GM12878 (cell line): ENCODE measurements at regions not wholly inside any gene's neighbourhood (a gene's known extent, or its start where the extent isn't known, plus 50 kb on each side); places are given as distances from the start of the nearest gene placed in this dataset.

Source experiments
- ATAC-seq: fragments of 200-7000 bp; cut with Tn5 transposase; 3 replicates; pipeline ENCODE4 v1.9.1; 2020; ENCODE audit warnings: mild to moderate bottlenecking, moderate library complexity
- BruUV-seq: library from RNA; stranded (reverse); fragments of 400-500 nt; replicated peaks from 2 replicates; lab custom pipeline; 2021; lab: Mats Ljungman, UMichigan
- CTCF ChIA-PET: fragments of 300-600 bp; sonication (Branson Sonifier 250); formaldehyde crosslinking; extraction: SDS; loops from one replicate; lab custom pipeline; 2021; ENCODE audit warnings: inconsistent platforms; lab: Yijun Ruan, JAX
- POLR2A ChIA-PET: fragments of 350-600 bp; formaldehyde crosslinking; extraction: SDS; loops from one replicate; lab custom pipeline; 2021; ENCODE audit warnings: inconsistent platforms; lab: Charles Lee
- RAD21 ChIA-PET: fragments of 300-600 bp; sonication (Branson Sonifier 250); formaldehyde crosslinking; loops from one replicate; lab custom pipeline; 2023; ENCODE audit warnings: antibody characterized with exemption; ENCODE audit not compliant: unreplicated experiment; lab: Charles Lee
- SMC1A ChIA-PET: fragments of 300-600 bp; sonication (Branson Sonifier 250); formaldehyde crosslinking; loops from one replicate; lab custom pipeline; 2023; ENCODE audit not compliant: unreplicated experiment, uncharacterized antibody; lab: Charles Lee
- DNase-seq: peaks from one replicate; pipeline ENCODE4 v3.0.0-alpha.2; 2011; ENCODE audit warnings: low read depth, low spot score
- FAIRE-seq: peaks from 3 replicates; lab custom pipeline; 2011; peaks lifted over from hg19 to GRCh38; lab: Jason Lieb, UNC
- H2AFZ ChIP-seq: 2 replicates; pipeline ENCODE4 v1.6.0; 2011; ENCODE audit warnings: low read depth, low read length, control low read depth; ENCODE audit not compliant: control insufficient read depth
- H3K27ac ChIP-seq: 2 replicates; pipeline ENCODE4 v1.5.1; 2011; ENCODE audit warnings: control low read depth; ENCODE audit not compliant: control insufficient read depth, insufficient read depth
- H3K27me3 ChIP-seq, 2 experiments: replicated peaks in 1 of 2; 2 replicates each; pipeline versions ENCODE4 v1.6.0 to v1.6.1; 2011; ENCODE audit warnings: low read length in 1 of 2; ENCODE audit not compliant: control insufficient read depth in 2 of 2, insufficient read depth in 2 of 2
- H3K36me3 ChIP-seq, 2 experiments: 2 replicates each; pipeline ENCODE4 v1.5.1; 2011; ENCODE audit warnings: low read length in 1 of 2; ENCODE audit not compliant: control insufficient read depth in 2 of 2, insufficient read depth in 2 of 2
- H3K4me1 ChIP-seq: 2 replicates; pipeline ENCODE4 v1.6.1; 2011; ENCODE audit warnings: mild to moderate bottlenecking, low read length, moderate library complexity, mixed read lengths; ENCODE audit not compliant: control insufficient read depth, insufficient read depth
- H3K4me2 ChIP-seq: 2 replicates; pipeline ENCODE4 v1.6.0; 2011; ENCODE audit warnings: control low read depth; ENCODE audit not compliant: control insufficient read depth, insufficient read depth
- H3K4me3 ChIP-seq: fragments of 200-600 bp; sonication (generic); 2 replicates; pipeline ENCODE4 v1.5.1; 2016
- H3K79me2 ChIP-seq: 2 replicates; pipeline ENCODE4 v1.6.0; 2011; ENCODE audit warnings: low read length; ENCODE audit not compliant: control insufficient read depth, insufficient read depth
- H3K9ac ChIP-seq: 2 replicates; pipeline ENCODE4 v1.8.0; 2011; ENCODE audit warnings: low read length, control low read depth, mixed read lengths; ENCODE audit not compliant: control insufficient read depth, insufficient read depth
- H3K9me3 ChIP-seq: replicated peaks from 3 replicates; pipeline ENCODE4 v1.5.1; 2011; ENCODE audit warnings: mild to moderate bottlenecking, low read length; ENCODE audit not compliant: control insufficient read depth, insufficient read depth
- H4K20me1 ChIP-seq: 2 replicates; pipeline ENCODE4 v1.6.0; 2011; ENCODE audit not compliant: control insufficient read depth, insufficient read depth
- BCL11A ChIP-seq: IDR thresholded peaks from 2 replicates; pipeline ENCODE4 v1.6.1; 2011; ENCODE audit warnings: low read depth, low read length
- CBX5 ChIP-seq: sonication (generic); IDR thresholded peaks from 2 replicates; pipeline ENCODE4 v1.6.1; 2016; ENCODE audit warnings: low read depth, moderate library complexity, mild to moderate bottlenecking, inconsistent platforms
- PML ChIP-seq: IDR thresholded peaks from 2 replicates; pipeline ENCODE4 v1.6.1; 2012; ENCODE audit warnings: low read length, inconsistent platforms
- RAD21 ChIP-seq: IDR thresholded peaks from 2 replicates; pipeline ENCODE4 v1.6.1; 2011; ENCODE audit warnings: mild to moderate bottlenecking, low read depth, low read length, moderate library complexity; ENCODE audit not compliant: insufficient read depth
- STAT3 ChIP-seq: IDR thresholded peaks from 2 replicates; pipeline ENCODE4 v1.6.1; 2011; ENCODE audit warnings: low read depth, low read length, improper control_type of control experiment
- SUZ12 ChIP-seq: fragments of 200-600 bp; sonication (generic); IDR thresholded peaks from one replicate; pipeline ENCODE4 v1.6.1; 2018; ENCODE audit warnings: antibody characterized with exemption, mild to moderate bottlenecking; ENCODE audit not compliant: unreplicated experiment
- TAF1 ChIP-seq: IDR thresholded peaks from 2 replicates; pipeline ENCODE4 v1.6.1; 2011; ENCODE audit warnings: mild to moderate bottlenecking, low read depth, low read length, borderline replicate concordance
- TCF7 ChIP-seq: IDR thresholded peaks from 2 replicates; pipeline ENCODE4 v1.6.1; 2014; ENCODE audit warnings: antibody characterized with exemption, borderline replicate concordance
- YBX1 ChIP-seq: fragments of 450-650 bp; IDR thresholded peaks from 2 replicates; pipeline ENCODE4 v1.6.1; 2016; ENCODE audit warnings: antibody characterized with exemption
- ZBED1 ChIP-seq: IDR thresholded peaks from 2 replicates; pipeline ENCODE4 v1.6.1; 2016; ENCODE audit warnings: borderline replicate concordance
- ZNF24 ChIP-seq: fragments of 450-650 bp; IDR thresholded peaks from 2 replicates; pipeline ENCODE4 v1.6.1; 2017; ENCODE audit warnings: antibody characterized with exemption, mild to moderate bottlenecking
- WGBS: methylation state at CpG from one replicate; pipeline ENCODE4 v1.1.6; 2016; ENCODE audit warnings: low lambda C conversion rate; ENCODE audit not compliant: insufficient replicate concordance, insufficient coverage; ENCODE audit errors: missing lambda C conversion rate; 5-methylcytosine and 5-hydroxymethylcytosine counted together
- in situ Hi-C: fragments of 300-500 bp; cut with MboI; formaldehyde crosslinking; loops from 9 replicates; pipeline ENCODE4 v1.14.3; 2018; ENCODE audit warnings: mixed read lengths
- intact Hi-C: fragments of 100-400 bp; cut with micrococcal nuclease; formaldehyde crosslinking; loops from one replicate; pipeline ENCODE4 v1.14.2; 2022; ENCODE audit not compliant: unreplicated experiment
- TF ChIP-seq, protein P1 (sequence below): fragments of 450-650 bp; IDR thresholded peaks from 2 replicates; pipeline ENCODE4 v1.6.1; 2017; ENCODE audit warnings: mild to moderate bottlenecking
- TF ChIP-seq, protein P2 (sequence below): IDR thresholded peaks from 2 replicates; pipeline ENCODE4 v1.6.1; 2012; ENCODE audit warnings: low read length, inconsistent platforms
- TF ChIP-seq, protein P3 (sequence below): fragments of 450-650 bp; IDR thresholded peaks from 2 replicates; pipeline ENCODE4 v1.6.1; 2017; ENCODE audit warnings: borderline replicate concordance
- TF ChIP-seq, protein P4 (sequence below): fragments of 450-650 bp; IDR thresholded peaks from 2 replicates; pipeline ENCODE4 v1.6.1; 2016; ENCODE audit warnings: mild to moderate bottlenecking, moderate library complexity, borderline replicate concordance
- TF ChIP-seq, protein P5 (sequence below): IDR thresholded peaks from 2 replicates; pipeline ENCODE4 v1.6.1; 2012; ENCODE audit warnings: low read depth, low read length, improper control_type of control experiment

DNA sequence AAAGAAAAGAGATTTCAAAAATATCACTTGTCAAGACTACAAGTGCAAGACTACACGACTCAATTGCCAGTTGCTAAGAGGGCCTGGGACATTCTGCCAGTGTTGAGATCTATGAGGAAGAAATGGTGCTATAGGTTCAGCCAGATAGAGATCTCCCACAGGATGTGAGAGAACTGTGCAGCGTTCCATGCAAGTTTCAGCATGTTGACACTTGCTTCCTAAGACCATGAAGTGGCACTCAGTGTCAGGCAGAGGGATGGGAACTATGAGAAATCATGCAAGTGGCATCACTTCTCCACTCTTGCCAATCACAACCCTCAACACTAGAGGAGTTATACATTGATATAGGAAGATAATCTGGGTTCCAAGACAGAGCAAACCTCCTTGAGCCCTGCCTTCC is 210.3 kb downstream of the CHRM2 start:
- Histone ChIP-seq H3K9ac (no peak overlapping the region), H3K4me3 (no peak overlapping the region), H3K27ac (no peak overlapping the region), H3K9me3 (no peaks in the 10 kb centered on the region), H3K4me2 (no peak overlapping the region), H3K4me1 (no peaks in the 10 kb centered on the region), H2AFZ (no peak overlapping the region), H3K27me3 (no peaks in the 10 kb centered on the region), H3K36me3 (no peaks in the 10 kb centered on the region), H4K20me1 (no peaks in the 10 kb centered on the region), H3K79me2 (no peaks in the 10 kb centered on the region)
- no TSS peak for BruUV-seq
- intact Hi-C loops (no loop called here), in situ Hi-C loops (no loop called here)
- ATAC-seq (no peak), DNase-seq (no peak), FAIRE-seq (no peak)
- POLR2A ChIA-PET, result no interaction called here
- SMC1A ChIA-PET, result interaction anchor here (0.7 kb wide), 1 partner anchor 120 kb away, joined by 3 read pairs; no protein-coding TSS in a partner anchor
- RAD21 ChIA-PET, result no interaction called here
- WGBS, result 13% methylated on average over 2 of the region's 2 CpGs
- CTCF ChIA-PET, result no interaction called here
- TF ChIP-seq BCL11A (no peak), ZBED1 (no peak), ZNF24 (no peak), PML (no peak), TAF1 (no peak), RAD21 (no peak), STAT3 (no peak), TCF7 (no peak), SUZ12 (no peak), YBX1 (no peak), CBX5 (no peak)
- TF ChIP-seq, protein P1, sequence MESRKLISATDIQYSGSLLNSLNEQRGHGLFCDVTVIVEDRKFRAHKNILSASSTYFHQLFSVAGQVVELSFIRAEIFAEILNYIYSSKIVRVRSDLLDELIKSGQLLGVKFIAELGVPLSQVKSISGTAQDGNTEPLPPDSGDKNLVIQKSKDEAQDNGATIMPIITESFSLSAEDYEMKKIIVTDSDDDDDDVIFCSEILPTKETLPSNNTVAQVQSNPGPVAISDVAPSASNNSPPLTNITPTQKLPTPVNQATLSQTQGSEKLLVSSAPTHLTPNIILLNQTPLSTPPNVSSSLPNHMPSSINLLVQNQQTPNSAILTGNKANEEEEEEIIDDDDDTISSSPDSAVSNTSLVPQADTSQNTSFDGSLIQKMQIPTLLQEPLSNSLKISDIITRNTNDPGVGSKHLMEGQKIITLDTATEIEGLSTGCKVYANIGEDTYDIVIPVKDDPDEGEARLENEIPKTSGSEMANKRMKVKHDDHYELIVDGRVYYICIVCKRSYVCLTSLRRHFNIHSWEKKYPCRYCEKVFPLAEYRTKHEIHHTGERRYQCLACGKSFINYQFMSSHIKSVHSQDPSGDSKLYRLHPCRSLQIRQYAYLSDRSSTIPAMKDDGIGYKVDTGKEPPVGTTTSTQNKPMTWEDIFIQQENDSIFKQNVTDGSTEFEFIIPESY, result no peak
- TF ChIP-seq, protein P2, sequence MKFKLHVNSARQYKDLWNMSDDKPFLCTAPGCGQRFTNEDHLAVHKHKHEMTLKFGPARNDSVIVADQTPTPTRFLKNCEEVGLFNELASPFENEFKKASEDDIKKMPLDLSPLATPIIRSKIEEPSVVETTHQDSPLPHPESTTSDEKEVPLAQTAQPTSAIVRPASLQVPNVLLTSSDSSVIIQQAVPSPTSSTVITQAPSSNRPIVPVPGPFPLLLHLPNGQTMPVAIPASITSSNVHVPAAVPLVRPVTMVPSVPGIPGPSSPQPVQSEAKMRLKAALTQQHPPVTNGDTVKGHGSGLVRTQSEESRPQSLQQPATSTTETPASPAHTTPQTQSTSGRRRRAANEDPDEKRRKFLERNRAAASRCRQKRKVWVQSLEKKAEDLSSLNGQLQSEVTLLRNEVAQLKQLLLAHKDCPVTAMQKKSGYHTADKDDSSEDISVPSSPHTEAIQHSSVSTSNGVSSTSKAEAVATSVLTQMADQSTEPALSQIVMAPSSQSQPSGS, result no peak
- TF ChIP-seq, protein P3, sequence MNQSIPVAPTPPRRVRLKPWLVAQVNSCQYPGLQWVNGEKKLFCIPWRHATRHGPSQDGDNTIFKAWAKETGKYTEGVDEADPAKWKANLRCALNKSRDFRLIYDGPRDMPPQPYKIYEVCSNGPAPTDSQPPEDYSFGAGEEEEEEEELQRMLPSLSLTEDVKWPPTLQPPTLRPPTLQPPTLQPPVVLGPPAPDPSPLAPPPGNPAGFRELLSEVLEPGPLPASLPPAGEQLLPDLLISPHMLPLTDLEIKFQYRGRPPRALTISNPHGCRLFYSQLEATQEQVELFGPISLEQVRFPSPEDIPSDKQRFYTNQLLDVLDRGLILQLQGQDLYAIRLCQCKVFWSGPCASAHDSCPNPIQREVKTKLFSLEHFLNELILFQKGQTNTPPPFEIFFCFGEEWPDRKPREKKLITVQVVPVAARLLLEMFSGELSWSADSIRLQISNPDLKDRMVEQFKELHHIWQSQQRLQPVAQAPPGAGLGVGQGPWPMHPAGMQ, result no peak
- TF ChIP-seq, protein P4, sequence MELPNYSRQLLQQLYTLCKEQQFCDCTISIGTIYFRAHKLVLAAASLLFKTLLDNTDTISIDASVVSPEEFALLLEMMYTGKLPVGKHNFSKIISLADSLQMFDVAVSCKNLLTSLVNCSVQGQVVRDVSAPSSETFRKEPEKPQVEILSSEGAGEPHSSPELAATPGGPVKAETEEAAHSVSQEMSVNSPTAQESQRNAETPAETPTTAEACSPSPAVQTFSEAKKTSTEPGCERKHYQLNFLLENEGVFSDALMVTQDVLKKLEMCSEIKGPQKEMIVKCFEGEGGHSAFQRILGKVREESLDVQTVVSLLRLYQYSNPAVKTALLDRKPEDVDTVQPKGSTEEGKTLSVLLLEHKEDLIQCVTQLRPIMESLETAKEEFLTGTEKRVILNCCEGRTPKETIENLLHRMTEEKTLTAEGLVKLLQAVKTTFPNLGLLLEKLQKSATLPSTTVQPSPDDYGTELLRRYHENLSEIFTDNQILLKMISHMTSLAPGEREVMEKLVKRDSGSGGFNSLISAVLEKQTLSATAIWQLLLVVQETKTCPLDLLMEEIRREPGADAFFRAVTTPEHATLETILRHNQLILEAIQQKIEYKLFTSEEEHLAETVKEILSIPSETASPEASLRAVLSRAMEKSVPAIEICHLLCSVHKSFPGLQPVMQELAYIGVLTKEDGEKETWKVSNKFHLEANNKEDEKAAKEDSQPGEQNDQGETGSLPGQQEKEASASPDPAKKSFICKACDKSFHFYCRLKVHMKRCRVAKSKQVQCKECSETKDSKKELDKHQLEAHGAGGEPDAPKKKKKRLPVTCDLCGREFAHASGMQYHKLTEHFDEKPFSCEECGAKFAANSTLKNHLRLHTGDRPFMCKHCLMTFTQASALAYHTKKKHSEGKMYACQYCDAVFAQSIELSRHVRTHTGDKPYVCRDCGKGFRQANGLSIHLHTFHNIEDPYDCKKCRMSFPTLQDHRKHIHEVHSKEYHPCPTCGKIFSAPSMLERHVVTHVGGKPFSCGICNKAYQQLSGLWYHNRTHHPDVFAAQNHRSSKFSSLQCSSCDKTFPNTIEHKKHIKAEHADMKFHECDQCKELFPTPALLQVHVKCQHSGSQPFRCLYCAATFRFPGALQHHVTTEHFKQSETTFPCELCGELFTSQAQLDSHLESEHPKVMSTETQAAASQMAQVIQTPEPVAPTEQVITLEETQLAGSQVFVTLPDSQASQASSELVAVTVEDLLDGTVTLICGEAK, result no peak
- TF ChIP-seq, protein P5, sequence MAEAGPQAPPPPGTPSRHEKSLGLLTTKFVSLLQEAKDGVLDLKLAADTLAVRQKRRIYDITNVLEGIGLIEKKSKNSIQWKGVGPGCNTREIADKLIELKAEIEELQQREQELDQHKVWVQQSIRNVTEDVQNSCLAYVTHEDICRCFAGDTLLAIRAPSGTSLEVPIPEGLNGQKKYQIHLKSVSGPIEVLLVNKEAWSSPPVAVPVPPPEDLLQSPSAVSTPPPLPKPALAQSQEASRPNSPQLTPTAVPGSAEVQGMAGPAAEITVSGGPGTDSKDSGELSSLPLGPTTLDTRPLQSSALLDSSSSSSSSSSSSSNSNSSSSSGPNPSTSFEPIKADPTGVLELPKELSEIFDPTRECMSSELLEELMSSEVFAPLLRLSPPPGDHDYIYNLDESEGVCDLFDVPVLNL, result no peak
